HG02588 (cell line): ENCODE measurements at regions not wholly inside any gene's neighbourhood (a gene's known extent, or its start where the extent isn't known, plus 50 kb on each side); places are given as distances from the start of the nearest gene placed in this dataset.

Source experiments
- ATAC-seq: cut with Tn5 transposase; IDR thresholded peaks from one replicate; pipeline ENCODE4 v1.9.1; 2021; ENCODE audit warnings: mild to moderate bottlenecking, moderate library complexity; ENCODE audit not compliant: unreplicated experiment

- ATAC-seq: no peak
Measured at GRCh38 chr2:133936096-133936495, 317.8 kb upstream of the MGAT5 start.

GRCh38 chr2:133936601-133937000 lies 317.3 kb upstream of the MGAT5 start:
- ATAC-seq: no peak

GRCh38 chr2:133937669-133938068 lies 316.2 kb upstream of the MGAT5 start:
- ATAC-seq: no peak

GRCh38 chr2:133940134-133940533 lies 313.7 kb upstream of the MGAT5 start:
- no peak for ATAC-seq

- no peak for ATAC-seq
Measured at GRCh38 chr2:133941666-133942065, 312.2 kb upstream of the MGAT5 start.

- ATAC-seq: no peak
Measured at GRCh38 chr2:133942398-133942797, 311.5 kb upstream of the MGAT5 start.

GRCh38 chr2:133943108-133943507 lies 310.8 kb upstream of the MGAT5 start:
- ATAC-seq: no peak

- no peak for ATAC-seq
Measured at GRCh38 chr2:133945089-133945488, 308.8 kb upstream of the MGAT5 start.

GRCh38 chr2:133947057-133947456 lies 306.8 kb upstream of the MGAT5 start:
- ATAC-seq: no peak

- ATAC-seq: no peak
Measured at GRCh38 chr2:133948610-133949290, 305.1 kb upstream of the MGAT5 start.

- ATAC-seq: no peak
Measured at GRCh38 chr2:133949595-133949994, 304.3 kb upstream of the MGAT5 start.

GRCh38 chr2:133951209-133951608 lies 302.7 kb upstream of the MGAT5 start:
- no peak for ATAC-seq

- no peak for ATAC-seq
Measured at GRCh38 chr2:133952420-133952819, 301.5 kb upstream of the MGAT5 start.

GRCh38 chr2:133952896-133953295 lies 301.0 kb upstream of the MGAT5 start:
- ATAC-seq: no peak

GRCh38 chr2:133953524-133953923 lies 300.3 kb upstream of the MGAT5 start:
- ATAC-seq: peak; percentile 71

- ATAC-seq: no peak
Measured at GRCh38 chr2:133954636-133955035, 299.2 kb upstream of the MGAT5 start.

- ATAC-seq: no peak
Measured at GRCh38 chr2:133955169-133955568, 298.7 kb upstream of the MGAT5 start.

- no peak for ATAC-seq
Measured at GRCh38 chr2:133956434-133956935, 297.4 kb upstream of the MGAT5 start.

GRCh38 chr2:133957724-133958480 lies 296.0 kb upstream of the MGAT5 start:
- ATAC-seq: no peak

GRCh38 chr2:133959066-133959465 lies 294.8 kb upstream of the MGAT5 start:
- no peak for ATAC-seq

- no peak for ATAC-seq
Measured at GRCh38 chr2:133966720-133967304, 287.1 kb upstream of the MGAT5 start.

GRCh38 chr2:133967326-133967725 lies 286.5 kb upstream of the MGAT5 start:
- no peak for ATAC-seq
